ENCODE measurements at regions not wholly inside any gene's neighbourhood (a gene's known extent, or its start where the extent isn't known, plus 50 kb on each side); places are given as distances from the start of the nearest gene placed in this dataset.
"Not testable (repeated sequence)": the region's sequence is repeated elsewhere in the genome, so short reads cannot be mapped to it uniquely, and the experiment has no call there.

DNA sequence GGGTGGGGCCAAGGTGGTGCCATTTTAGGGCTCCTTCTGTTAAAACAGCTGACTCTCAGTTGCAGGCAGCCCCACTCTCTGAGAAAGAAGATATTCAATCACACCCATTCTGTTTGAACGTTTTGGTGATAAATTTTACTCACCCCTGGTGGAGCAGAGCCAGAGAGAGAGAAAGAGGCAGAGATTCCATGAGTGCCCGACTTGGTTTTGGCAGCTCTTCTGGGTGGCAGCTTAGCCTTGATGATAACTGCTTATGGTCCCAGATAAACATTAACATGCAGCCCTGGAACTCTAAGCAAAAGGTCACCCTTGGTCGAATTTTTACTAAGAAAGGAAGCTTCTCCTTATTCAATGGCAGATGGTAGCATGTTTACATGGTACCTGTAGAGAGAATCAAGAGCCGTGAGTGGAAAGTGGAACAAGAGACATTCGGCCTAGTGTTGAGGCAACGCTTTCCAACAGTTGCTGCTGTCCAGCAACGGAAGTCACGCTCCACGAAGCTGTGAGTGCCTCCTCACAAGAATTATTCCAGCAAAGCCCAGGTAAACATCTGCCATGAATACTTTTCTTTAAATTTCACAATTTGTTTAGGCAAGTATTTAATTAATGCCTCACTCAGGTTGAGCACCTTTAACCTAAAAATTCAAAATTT lies 530.6 kb upstream of the ROBO2 start:
- Mint-ChIP-seq H3K4me3 (no peak overlapping the region), H3K9me3 (peaks cover 0 to 31% (median 11%) of the 10 kb centered on the region in 3 donors), H3K4me1 (no peaks in the 10 kb centered on the region), H3K27me3 (no peaks in the 10 kb centered on the region), H3K27ac (no peak overlapping the region), H3K36me3 (no peaks in the 10 kb centered on the region)
- H3K27me3 ChIP-seq (replicated peaks in 1 of 2; ENCODE audit: control insufficient read depth in 2 of 2, extremely low read depth in 1 of 2, insufficient read depth in 2 of 2, low read length in 1 of 2), result no peaks in the 10 kb centered on the region
- no peak overlapping the region for H3K4me3 ChIP-seq (ENCODE audit: control insufficient read depth in 1 of 2, extremely low read depth in 1 of 2, low read length in 1 of 2)
- H3K4me1 ChIP-seq (ENCODE audit: control insufficient read depth in 1 of 2, extremely low read depth in 1 of 2, insufficient read depth in 2 of 2, low read length in 2 of 2), result no peaks in the 10 kb centered on the region
- no peaks in the 10 kb centered on the region for H3K9me3 ChIP-seq
- DNase-seq, result no peak
- POLR2A ChIA-PET, result no interaction called here
- CTCF ChIA-PET, result no interaction called here
- 71% methylated on average over 5 of the region's 9 CpGs for whole genome bisulfite sequencing (ENCODE audit: insufficient coverage)
- ATAC-seq (replicated peaks in 1 of 4), result no peak
- no peak overlapping the region for H3K27ac ChIP-seq (ENCODE audit: low read length)
- H3K36me3 ChIP-seq (ENCODE audit: control insufficient read depth in 2 of 2, extremely low read depth in 1 of 2, insufficient read depth in 1 of 2, low read length in 1 of 2), result no peaks in the 10 kb centered on the region

DNA sequence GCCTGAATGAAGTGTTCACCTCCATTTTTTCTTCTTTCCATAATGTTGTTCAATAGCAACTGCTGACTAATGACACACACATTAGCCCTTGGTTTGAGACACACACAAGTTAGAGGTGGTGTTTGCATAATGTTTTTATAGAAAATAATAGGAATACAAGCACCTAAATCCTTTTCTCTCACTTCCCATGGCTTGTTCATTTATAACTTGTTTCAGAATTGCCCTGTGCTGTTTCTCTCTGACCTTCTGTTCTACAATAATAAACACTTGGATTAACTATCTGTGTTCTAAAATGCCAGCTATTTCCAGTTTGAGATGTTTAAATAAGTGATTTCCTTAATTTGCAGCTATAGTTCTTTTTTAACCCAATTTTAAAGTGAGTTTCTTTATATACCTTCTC lies 525.1 kb upstream of the ROBO2 start:
- Mint-ChIP-seq H3K36me3 (no peaks in the 10 kb centered on the region), H3K4me3 (no peak overlapping the region), H3K4me1 (no peaks in the 10 kb centered on the region), H3K27me3 (no peaks in the 10 kb centered on the region), H3K27ac (no peak overlapping the region), H3K9me3 (peaks cover 0 to 21% (median 14%) of the 10 kb centered on the region in 3 donors)
- Histone ChIP-seq H3K27me3 (replicated peaks in 1 of 2; ENCODE audit: control insufficient read depth in 2 of 2, extremely low read depth in 1 of 2, insufficient read depth in 2 of 2, low read length in 1 of 2) (no peaks in the 10 kb centered on the region), H3K9me3 (no peaks in the 10 kb centered on the region), H3K4me1 (ENCODE audit: control insufficient read depth in 1 of 2, extremely low read depth in 1 of 2, insufficient read depth in 2 of 2, low read length in 2 of 2) (no peaks in the 10 kb centered on the region), H3K36me3 (ENCODE audit: control insufficient read depth in 2 of 2, extremely low read depth in 1 of 2, insufficient read depth in 1 of 2, low read length in 1 of 2) (no peaks in the 10 kb centered on the region), H3K4me3 (ENCODE audit: control insufficient read depth in 1 of 2, extremely low read depth in 1 of 2, low read length in 1 of 2) (no peak overlapping the region), H3K27ac (ENCODE audit: low read length) (no peak overlapping the region)
- ATAC-seq (replicated peaks in 1 of 4) (no peak), DNase-seq (no peak)
- POLR2A ChIA-PET, result no interaction called here
- CTCF ChIA-PET, result no interaction called here

DNA sequence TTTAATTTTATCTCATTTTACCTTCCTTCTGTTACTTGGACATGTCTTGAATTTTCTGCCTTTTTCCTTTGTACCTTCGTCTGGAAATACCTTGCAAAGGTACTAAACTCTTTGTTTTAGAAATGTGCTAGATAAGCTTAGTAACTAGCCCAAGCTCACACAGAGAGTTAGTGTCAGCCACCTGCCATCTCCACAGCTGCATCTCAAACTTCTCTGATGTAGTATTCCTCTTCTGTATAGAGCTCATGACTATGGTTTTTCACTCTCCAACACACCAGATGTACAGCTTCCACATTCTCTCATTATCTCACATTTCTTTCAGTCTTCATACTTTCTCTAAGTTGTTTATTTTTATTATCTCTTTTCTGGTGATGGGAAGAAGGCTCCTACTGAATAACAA lies 516.6 kb upstream of the ROBO2 start:
- no peaks in the 10 kb centered on the region for H3K9me3 ChIP-seq
- ATAC-seq (replicated peaks in 1 of 4) (no peak), DNase-seq (no peak)
- Mint-ChIP-seq H3K4me3 (no peak overlapping the region), H3K9me3 (peaks cover 2 to 16% (median 14%) of the 10 kb centered on the region in 3 donors), H3K4me1 (no peaks in the 10 kb centered on the region), H3K27me3 (no peaks in the 10 kb centered on the region), H3K36me3 (no peaks in the 10 kb centered on the region), H3K27ac (no peak overlapping the region)
- CTCF ChIA-PET, result no interaction called here
- H3K36me3 ChIP-seq (ENCODE audit: control insufficient read depth in 2 of 2, extremely low read depth in 1 of 2, insufficient read depth in 1 of 2, low read length in 1 of 2), result no peaks in the 10 kb centered on the region
- no CpG with 5 or more reads among the region's 1 CpG for WGBS (ENCODE audit: insufficient coverage)
- no peaks in the 10 kb centered on the region for H3K4me1 ChIP-seq (ENCODE audit: control insufficient read depth in 1 of 2, extremely low read depth in 1 of 2, insufficient read depth in 2 of 2, low read length in 2 of 2)
- no peak overlapping the region for H3K27ac ChIP-seq (ENCODE audit: low read length)
- H3K4me3 ChIP-seq (ENCODE audit: control insufficient read depth in 1 of 2, extremely low read depth in 1 of 2, low read length in 1 of 2), result no peak overlapping the region
- POLR2A ChIA-PET, result no interaction called here
- H3K27me3 ChIP-seq (replicated peaks in 1 of 2; ENCODE audit: control insufficient read depth in 2 of 2, extremely low read depth in 1 of 2, insufficient read depth in 2 of 2, low read length in 1 of 2), result no peaks in the 10 kb centered on the region

DNA sequence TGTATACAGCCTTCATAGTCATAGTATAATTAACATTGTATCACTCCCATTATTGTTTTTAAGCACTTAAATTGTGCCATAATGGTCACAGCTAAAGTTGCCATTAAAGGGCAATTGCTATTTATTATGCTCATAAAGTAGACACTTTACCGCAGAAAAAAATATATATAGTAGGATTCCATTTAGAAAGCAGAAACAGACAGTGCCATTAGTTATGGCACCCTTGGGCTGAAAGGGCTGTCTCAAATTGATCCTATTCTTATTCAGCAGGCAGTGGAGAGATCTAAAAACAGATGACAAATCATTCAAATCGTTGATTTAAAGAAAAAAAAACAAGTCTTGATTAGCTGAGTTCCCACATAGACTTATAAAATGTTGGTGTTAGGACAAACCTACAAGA lies 514.2 kb upstream of the ROBO2 start:
- no CpG with 5 or more reads among the region's 2 CpGs for WGBS (ENCODE audit: insufficient coverage)
- ChIA-PET POLR2A (no interaction called here), CTCF (no interaction called here)

DNA sequence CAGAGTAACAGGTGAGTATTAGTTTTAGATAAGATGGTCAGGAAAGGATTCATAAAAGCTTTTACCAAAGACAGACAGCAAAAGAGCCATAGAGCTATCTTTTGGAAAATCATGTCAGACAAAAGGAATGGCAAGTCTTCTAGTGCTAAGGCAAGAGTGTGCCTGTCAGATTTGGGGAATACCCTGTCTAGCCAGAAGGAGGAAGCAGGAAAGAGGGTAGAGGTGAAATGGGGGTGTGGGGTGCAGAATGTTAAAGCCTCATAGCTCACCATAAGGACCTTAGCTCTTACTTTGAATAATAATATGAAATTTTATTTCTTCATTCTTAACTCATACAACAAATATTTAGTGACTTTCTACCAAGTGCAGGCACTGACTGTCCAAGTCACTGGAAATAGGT lies 512.1 kb upstream of the ROBO2 start:
- ChIA-PET CTCF (no interaction called here), POLR2A (no interaction called here)
- ATAC-seq (replicated peaks in 1 of 4), result no peak
- no peak overlapping the region for H3K27ac ChIP-seq (ENCODE audit: low read length)
- peaks cover 19 to 22% (median 22%) of the 10 kb centered on the region in 3 donors for H3K9me3 Mint-ChIP-seq
- no peak overlapping the region for H3K4me3 Mint-ChIP-seq
- no peak overlapping the region for H3K27ac Mint-ChIP-seq
- H3K36me3 Mint-ChIP-seq, result no peaks in the 10 kb centered on the region
- no peaks in the 10 kb centered on the region for H3K4me1 ChIP-seq (ENCODE audit: control insufficient read depth in 1 of 2, extremely low read depth in 1 of 2, insufficient read depth in 2 of 2, low read length in 2 of 2)
- no peaks in the 10 kb centered on the region for H3K4me1 Mint-ChIP-seq
- H3K4me3 ChIP-seq (ENCODE audit: control insufficient read depth in 1 of 2, extremely low read depth in 1 of 2, low read length in 1 of 2), result no peak overlapping the region
- no peaks in the 10 kb centered on the region for H3K36me3 ChIP-seq (ENCODE audit: control insufficient read depth in 2 of 2, extremely low read depth in 1 of 2, insufficient read depth in 1 of 2, low read length in 1 of 2)
- H3K27me3 Mint-ChIP-seq, result no peaks in the 10 kb centered on the region
- no peak for DNase-seq
- no peaks in the 10 kb centered on the region for H3K9me3 ChIP-seq
- H3K27me3 ChIP-seq (replicated peaks in 1 of 2; ENCODE audit: control insufficient read depth in 2 of 2, extremely low read depth in 1 of 2, insufficient read depth in 2 of 2, low read length in 1 of 2), result no peaks in the 10 kb centered on the region

More for the DNA sequence above, 514.2 kb upstream of the ROBO2 start:
- Mint-ChIP-seq H3K4me3 (no peak overlapping the region), H3K27ac (no peak overlapping the region), H3K4me1 (no peaks in the 10 kb centered on the region), H3K9me3 (peaks cover 13 to 19% (median 14%) of the 10 kb centered on the region in 3 donors), H3K27me3 (no peaks in the 10 kb centered on the region), H3K36me3 (no peaks in the 10 kb centered on the region)
- ATAC-seq (replicated peaks in 1 of 4), result no peak
- Histone ChIP-seq H3K4me3 (ENCODE audit: control insufficient read depth in 1 of 2, extremely low read depth in 1 of 2, low read length in 1 of 2) (no peak overlapping the region), H3K27ac (ENCODE audit: low read length) (no peak overlapping the region), H3K36me3 (ENCODE audit: control insufficient read depth in 2 of 2, extremely low read depth in 1 of 2, insufficient read depth in 1 of 2, low read length in 1 of 2) (no peaks in the 10 kb centered on the region), H3K4me1 (ENCODE audit: control insufficient read depth in 1 of 2, extremely low read depth in 1 of 2, insufficient read depth in 2 of 2, low read length in 2 of 2) (no peaks in the 10 kb centered on the region), H3K27me3 (replicated peaks in 1 of 2; ENCODE audit: control insufficient read depth in 2 of 2, extremely low read depth in 1 of 2, insufficient read depth in 2 of 2, low read length in 1 of 2) (no peaks in the 10 kb centered on the region), H3K9me3 (no peaks in the 10 kb centered on the region)
- no peak for DNase-seq

DNA sequence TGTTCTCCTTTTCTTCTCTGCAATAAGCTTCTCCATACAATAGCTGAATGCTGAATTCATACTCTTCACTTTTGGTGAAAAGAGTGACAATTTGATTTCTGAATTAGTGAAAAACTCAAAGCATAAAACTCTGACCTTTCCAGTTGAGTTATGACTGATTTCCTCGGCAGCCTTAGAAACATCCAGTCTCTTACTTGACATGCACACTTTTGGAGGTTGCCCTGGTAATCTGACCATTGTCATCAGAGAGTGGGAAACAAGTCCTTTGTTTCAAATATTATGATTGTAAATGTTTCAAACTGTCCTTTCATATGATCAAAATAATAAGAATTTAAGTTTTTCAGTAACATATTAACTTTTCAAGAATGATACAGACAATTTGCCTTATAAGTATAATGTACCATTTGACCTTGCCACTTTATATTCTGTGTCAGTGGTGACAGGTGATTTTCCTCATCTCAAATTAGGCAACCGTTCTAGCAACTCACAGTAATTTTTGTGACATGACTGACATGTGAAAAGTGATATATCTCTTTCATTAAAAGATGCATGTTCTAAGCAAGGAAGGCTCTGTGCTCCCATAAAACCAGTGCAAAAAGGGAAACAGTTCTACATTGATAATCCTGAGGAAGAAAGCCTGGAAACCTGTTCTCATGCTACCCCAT lies 507.6 kb upstream of the ROBO2 start:
- no peak for ATAC-seq (replicated peaks in 1 of 4)
- Histone ChIP-seq H3K27ac (ENCODE audit: low read length) (no peak overlapping the region), H3K36me3 (ENCODE audit: control insufficient read depth in 2 of 2, extremely low read depth in 1 of 2, insufficient read depth in 1 of 2, low read length in 1 of 2) (no peaks in the 10 kb centered on the region), H3K4me1 (ENCODE audit: control insufficient read depth in 1 of 2, extremely low read depth in 1 of 2, insufficient read depth in 2 of 2, low read length in 2 of 2) (no peaks in the 10 kb centered on the region), H3K4me3 (ENCODE audit: control insufficient read depth in 1 of 2, extremely low read depth in 1 of 2, low read length in 1 of 2) (no peak overlapping the region), H3K27me3 (replicated peaks in 1 of 2; ENCODE audit: control insufficient read depth in 2 of 2, extremely low read depth in 1 of 2, insufficient read depth in 2 of 2, low read length in 1 of 2) (no peaks in the 10 kb centered on the region), H3K9me3 (no peaks in the 10 kb centered on the region)
- Mint-ChIP-seq H3K36me3 (no peaks in the 10 kb centered on the region), H3K27me3 (no peaks in the 10 kb centered on the region), H3K4me3 (no peak overlapping the region), H3K27ac (no peak overlapping the region), H3K4me1 (no peaks in the 10 kb centered on the region), H3K9me3 (peaks cover 27 to 40% (median 38%) of the 10 kb centered on the region in 3 donors)
- POLR2A ChIA-PET, result no interaction called here
- CTCF ChIA-PET, result no interaction called here
- no peak for DNase-seq
- no CpG with 5 or more reads among the region's 2 CpGs for WGBS (ENCODE audit: insufficient coverage)

DNA sequence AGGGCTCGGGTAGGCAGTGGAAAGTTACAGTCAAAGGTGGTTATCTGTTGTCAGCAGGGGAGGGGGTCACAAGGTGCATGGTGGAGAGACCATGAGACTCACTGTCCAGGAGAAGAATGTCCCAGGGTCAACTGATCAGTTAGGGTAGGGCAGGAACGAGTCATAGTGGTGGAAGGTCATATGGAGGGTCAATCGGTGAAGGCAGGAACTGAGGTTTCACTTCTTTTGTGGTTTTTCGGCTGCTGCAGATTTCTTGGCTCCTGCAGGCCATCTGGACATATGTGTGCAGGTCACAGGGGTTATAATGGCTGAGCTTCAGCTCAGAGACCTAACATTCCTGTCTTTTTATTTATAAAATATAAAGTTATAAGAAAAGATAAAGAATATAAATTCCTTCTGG lies 506.2 kb upstream of the ROBO2 start:
- DNase-seq; H3K9me3 ChIP-seq; H3K4me1 ChIP-seq (ENCODE audit: control insufficient read depth in 1 of 2, extremely low read depth in 1 of 2, insufficient read depth in 2 of 2, low read length in 2 of 2); H3K27me3 Mint-ChIP-seq; H3K27ac ChIP-seq (ENCODE audit: low read length); H3K4me3 ChIP-seq (ENCODE audit: control insufficient read depth in 1 of 2, extremely low read depth in 1 of 2, low read length in 1 of 2); H3K4me3 Mint-ChIP-seq; CTCF ChIA-PET; H3K36me3 ChIP-seq (ENCODE audit: control insufficient read depth in 2 of 2, extremely low read depth in 1 of 2, insufficient read depth in 1 of 2, low read length in 1 of 2); H3K27me3 ChIP-seq (replicated peaks in 1 of 2; ENCODE audit: control insufficient read depth in 2 of 2, extremely low read depth in 1 of 2, insufficient read depth in 2 of 2, low read length in 1 of 2); H3K36me3 Mint-ChIP-seq; H3K4me1 Mint-ChIP-seq; POLR2A ChIA-PET; H3K27ac Mint-ChIP-seq; ATAC-seq (replicated peaks in 1 of 4): not testable (repeated sequence)
- peaks cover 27 to 40% (median 40%) of the 10 kb centered on the region in 3 donors for H3K9me3 Mint-ChIP-seq
- whole genome bisulfite sequencing (ENCODE audit: insufficient coverage), result 53% methylated on average over 3 of the region's 4 CpGs
